H1 (cell line): ENCODE measurements at regions not wholly inside any gene's neighbourhood (a gene's known extent, or its start where the extent isn't known, plus 50 kb on each side); places are given as distances from the start of the nearest gene placed in this dataset.

ENCODE experiments used
- CTCF ChIA-PET: fragments of 300-600 bp; sonication (Branson Sonifier 250); formaldehyde crosslinking; loops from one replicate; lab custom pipeline; 2021; ENCODE audit not compliant: partially characterized antibody; lab: Charles Lee
- POLR2A ChIA-PET: fragments of 300-600 bp; sonication (Branson Sonifier 250); formaldehyde crosslinking; loops from one replicate; lab custom pipeline; 2021; ENCODE audit warnings: inconsistent platforms; ENCODE audit not compliant: partially characterized antibody; lab: Charles Lee
- DNase-seq, 2 experiments: peaks; one replicate each; pipeline versions ENCODE4 v3.0.0 to v3.0.0-alpha.2; 2010 to 2022; ENCODE audit warnings: low spot score in 2 of 2, low read depth in 1 of 2, mixed read lengths in 1 of 2
- FAIRE-seq: peaks from 2 replicates; lab custom pipeline; 2011; peaks lifted over from hg19 to GRCh38; lab: Jason Lieb, UNC
- H2AFZ ChIP-seq: 2 replicates; pipeline ENCODE4 v1.8.1; 2012; ENCODE audit warnings: low read length, inconsistent platforms
- H2AK5ac ChIP-seq: 2 replicates; pipeline ENCODE4 v1.6.1; 2013; ENCODE audit warnings: low read depth, low read length
- H2BK120ac ChIP-seq: replicated peaks from 2 replicates; pipeline ENCODE3; 2013; ENCODE audit warnings: low read depth, low read length, inconsistent platforms
- H2BK12ac ChIP-seq: 2 replicates; pipeline ENCODE4 v1.6.1; 2013; ENCODE audit warnings: low read depth, low read length
- H2BK15ac ChIP-seq: 2 replicates; pipeline ENCODE4 v1.6.1; 2013; ENCODE audit warnings: low read length
- H2BK20ac ChIP-seq: 2 replicates; pipeline ENCODE4 v1.6.1; 2013; ENCODE audit warnings: low read length
- H2BK5ac ChIP-seq: 2 replicates; pipeline ENCODE4 v1.6.1; 2013; ENCODE audit warnings: low read depth, low read length
- H3K14ac ChIP-seq: 2 replicates; pipeline ENCODE4 v1.6.1; 2013; ENCODE audit warnings: inconsistent platforms; ENCODE audit not compliant: insufficient read length
- H3K18ac ChIP-seq: 2 replicates; pipeline ENCODE4 v1.6.1; 2013; ENCODE audit warnings: low read length; ENCODE audit errors: extremely low read depth
- H3K23ac ChIP-seq: 2 replicates; pipeline ENCODE4 v1.6.1; 2013; ENCODE audit warnings: inconsistent platforms; ENCODE audit not compliant: insufficient read length
- H3K23me2 ChIP-seq: 2 replicates; pipeline ENCODE4 v1.6.1; 2013; ENCODE audit warnings: low read depth, low read length
- H3K27ac ChIP-seq: 2 replicates; pipeline ENCODE4 v1.6.1; 2011; ENCODE audit warnings: low read depth, low read length, inconsistent platforms
- H3K27me3 ChIP-seq, 4 experiments: replicated peaks in 1 of 4; 1 replicate in 1 of 4; 2 replicates in 3 of 4; pipeline versions ENCODE4 v1.6.1 to v1.8.1; 2011 to 2013; ENCODE audit warnings: low read length in 3 of 4, mild to moderate bottlenecking in 3 of 4, inconsistent platforms in 2 of 4, mixed read lengths in 2 of 4, moderate library complexity in 1 of 4; ENCODE audit not compliant: control insufficient read depth in 3 of 4, insufficient read depth in 3 of 4; ENCODE audit errors: extremely low read depth in 1 of 4
- H3K36me3 ChIP-seq, 4 experiments: 2 replicates each; pipeline versions ENCODE4 v1.6.1 to v1.8.1; 2011 to 2013; ENCODE audit warnings: mild to moderate bottlenecking in 4 of 4, low read length in 3 of 4, moderate library complexity in 2 of 4, control low read depth in 1 of 4, inconsistent platforms in 1 of 4; ENCODE audit not compliant: insufficient read depth in 4 of 4, control insufficient read depth in 2 of 4
- H3K4ac ChIP-seq: replicated peaks from 2 replicates; pipeline ENCODE3; 2013; ENCODE audit warnings: low read length, low read depth, mixed read lengths, inconsistent platforms; ENCODE audit not compliant: insufficient read length
- H3K4me1 ChIP-seq, 4 experiments: replicated peaks in 1 of 4; 1 replicate in 1 of 4; 2 replicates in 3 of 4; pipeline versions ENCODE4 v1.6.1 to v1.8.1; 2011 to 2013; ENCODE audit warnings: low read length in 3 of 4, inconsistent platforms in 2 of 4, mixed read lengths in 1 of 4; ENCODE audit not compliant: insufficient read depth in 4 of 4, control insufficient read depth in 3 of 4
- H3K4me2 ChIP-seq, 2 experiments: 2 replicates each; pipeline versions ENCODE4 v1.6.1 to v1.8.1; 2011 to 2013; ENCODE audit warnings: low read depth in 2 of 2, low read length in 2 of 2, control low read depth in 1 of 2, inconsistent platforms in 1 of 2, mild to moderate bottlenecking in 1 of 2; ENCODE audit not compliant: insufficient read depth in 1 of 2
- H3K4me3 ChIP-seq, 4 experiments: fragments of 200-600, 300-600 bp in 1 of 4; sonication (generic), shearing (Covaris generic), sonication (Bioruptor Twin) in 1 of 4; 2 replicates each; pipeline versions ENCODE4 v1.5.1 to v1.8.1; 2011 to 2016; ENCODE audit warnings: low read length in 4 of 4, low read depth in 3 of 4, control low read depth in 2 of 4, inconsistent platforms in 2 of 4, mild to moderate bottlenecking in 2 of 4, mixed read lengths in 1 of 4, moderate library complexity in 1 of 4; ENCODE audit not compliant: insufficient read depth in 2 of 4; ENCODE audit errors: extremely low read depth in 1 of 4
- H3K56ac ChIP-seq: replicated peaks from 2 replicates; pipeline ENCODE3; 2013; ENCODE audit warnings: low read depth, mild to moderate bottlenecking, mixed read lengths, low read length, inconsistent platforms; ENCODE audit not compliant: insufficient read length
- H3K79me1 ChIP-seq: 2 replicates; pipeline ENCODE4 v1.6.1; 2013; ENCODE audit warnings: low read depth, low read length, control low read depth
- H3K79me2 ChIP-seq, 2 experiments: 2 replicates each; pipeline versions ENCODE4 v1.6.1 to v1.8.1; 2012 to 2013; ENCODE audit warnings: low read length in 2 of 2, mild to moderate bottlenecking in 2 of 2, inconsistent platforms in 1 of 2; ENCODE audit not compliant: insufficient read depth in 2 of 2, control insufficient read depth in 1 of 2
- H3K9ac ChIP-seq, 4 experiments: replicated peaks in 1 of 4; 1 replicate in 1 of 4; 2 replicates in 3 of 4; pipeline versions ENCODE4 v1.6.1 to v1.8.1; 2011 to 2013; ENCODE audit warnings: low read depth in 3 of 4, low read length in 3 of 4, control low read depth in 2 of 4, mild to moderate bottlenecking in 2 of 4, moderate library complexity in 2 of 4, inconsistent platforms in 1 of 4; ENCODE audit errors: extremely low read depth in 1 of 4
- H3K9me3 ChIP-seq, 2 experiments: 2 replicates each; pipeline versions ENCODE4 v1.6.1 to v1.8.1; 2012 to 2013; ENCODE audit warnings: mild to moderate bottlenecking in 2 of 2, moderate library complexity in 2 of 2, control low read depth in 1 of 2, inconsistent platforms in 1 of 2, low read depth in 1 of 2, low read length in 1 of 2, mixed read lengths in 1 of 2; ENCODE audit not compliant: insufficient read depth in 2 of 2
- H4K20me1 ChIP-seq, 2 experiments: replicated peaks in 1 of 2; 2 replicates each; pipeline versions ENCODE3 to v1.8.1; 2011 to 2013; ENCODE audit warnings: inconsistent platforms in 2 of 2, low read length in 2 of 2, mild to moderate bottlenecking in 1 of 2; ENCODE audit not compliant: insufficient read depth in 2 of 2, control insufficient read depth in 1 of 2
- H4K5ac ChIP-seq: 2 replicates; pipeline ENCODE4 v1.6.1; 2013; ENCODE audit warnings: low read length, low read depth, mixed read lengths, inconsistent platforms; ENCODE audit not compliant: insufficient read length
- H4K8ac ChIP-seq: 2 replicates; pipeline ENCODE4 v1.8.0; 2013; ENCODE audit warnings: mild to moderate bottlenecking, moderate library complexity, low read length, inconsistent platforms; ENCODE audit not compliant: insufficient read depth; ENCODE audit errors: extremely low read depth
- H4K91ac ChIP-seq: replicated peaks from 2 replicates; pipeline ENCODE3; 2013; ENCODE audit warnings: low read length, mixed read lengths, inconsistent platforms; ENCODE audit not compliant: insufficient read length
- NANOG ChIP-seq: IDR thresholded peaks from 2 replicates; pipeline ENCODE4 v1.6.1; 2011; ENCODE audit warnings: low read length, low read depth, mild to moderate bottlenecking, inconsistent platforms; ENCODE audit not compliant: insufficient read depth, poor library complexity, severe bottlenecking
- SIN3A ChIP-seq, 2 experiments: IDR thresholded peaks in 1 of 2; conservative IDR thresholded peaks in 1 of 2; 2 replicates each; pipeline ENCODE4 v1.6.1; 2011 to 2012; ENCODE audit warnings: low read length in 2 of 2, improper control_type of control experiment in 1 of 2, low read depth in 1 of 2, mild to moderate bottlenecking in 1 of 2

GRCh38 chr4:136927172-136927571, 605.1 kb downstream of the PCDH18 start:
- H3K56ac ChIP-seq = no peak overlapping the region
- peaks cover 0 to 9% of the 10 kb centered on the region in 2 experiments; a peak in 1 of 4 replicates for H3K9me3 ChIP-seq
- no peak overlapping the region for H3K4me3 ChIP-seq
- no peaks in the 10 kb centered on the region for H3K36me3 ChIP-seq
- H2BK12ac ChIP-seq = no peak overlapping the region
- POLR2A ChIA-PET = no interaction called here
- no peak for FAIRE-seq
- H3K4me2 ChIP-seq = no peak overlapping the region
- no peaks in the 10 kb centered on the region for H3K23me2 ChIP-seq
- no peak overlapping the region for H2BK5ac ChIP-seq
- CTCF ChIA-PET = no interaction called here
- no peak overlapping the region for H3K4ac ChIP-seq
- no peak overlapping the region for H4K91ac ChIP-seq
- no peaks in the 10 kb centered on the region for H3K4me1 ChIP-seq
- no peak overlapping the region for H3K27ac ChIP-seq
- no peak overlapping the region for H3K9ac ChIP-seq
- no peak overlapping the region for H2AFZ ChIP-seq
- H3K14ac ChIP-seq = no peak overlapping the region
- H2BK20ac ChIP-seq = no peak overlapping the region
- H2AK5ac ChIP-seq = no peak overlapping the region
- no peaks in the 10 kb centered on the region for H3K27me3 ChIP-seq
- no peak overlapping the region for H4K8ac ChIP-seq
- no peak overlapping the region for H4K5ac ChIP-seq
- H2BK120ac ChIP-seq = no peak overlapping the region
- no peaks in the 10 kb centered on the region for H3K79me1 ChIP-seq
- H3K23ac ChIP-seq = no peak overlapping the region
- H3K18ac ChIP-seq = no peak overlapping the region
- DNase-seq = no peak
- H4K20me1 ChIP-seq = no peaks in the 10 kb centered on the region
- H3K79me2 ChIP-seq = no peaks in the 10 kb centered on the region
- no peak overlapping the region for H2BK15ac ChIP-seq
- TF ChIP-seq NANOG (no peak), SIN3A (conservative IDR thresholded peaks at IDR 0.05 in 1 of 2, IDR thresholded peaks at IDR 0.05 in 1 of 2; ENCODE audit: low read depth in 1 of 2, low read length in 2 of 2) (no peak)
